Calu3 (cell line): ENCODE measurements at regions not wholly inside any gene's neighbourhood (a gene's known extent, or its start where the extent isn't known, plus 50 kb on each side); places are given as distances from the start of the nearest gene placed in this dataset.

Source experiments
- BruUV-seq: library from RNA; stranded (reverse); fragments of 400-500 nt; replicated peaks from 2 replicates; lab custom pipeline; 2021; lab: Mats Ljungman, UMichigan
- CTCF ChIA-PET: fragments of 300-600 bp; sonication (Branson Sonifier 250); formaldehyde crosslinking; loops from one replicate; lab custom pipeline; 2022; ENCODE audit warnings: antibody characterized with exemption; lab: Charles Lee
- DNase-seq: peaks from one replicate; pipeline ENCODE4 v3.0.0; 2022
- H3K27ac Mint-ChIP-seq: one replicate; pipeline ENCODE4 v1.8.0; 2022; ENCODE audit warnings: mixed read lengths; ENCODE audit not compliant: unreplicated experiment
- H3K27me3 Mint-ChIP-seq: one replicate; pipeline ENCODE4 v1.8.0; 2022; ENCODE audit warnings: mixed read lengths; ENCODE audit not compliant: unreplicated experiment
- H3K36me3 Mint-ChIP-seq: one replicate; pipeline ENCODE4 v1.8.0; 2022; ENCODE audit warnings: mild to moderate bottlenecking, moderate library complexity, mixed read lengths; ENCODE audit not compliant: insufficient read depth, unreplicated experiment
- H3K4me1 Mint-ChIP-seq: one replicate; pipeline ENCODE4 v1.8.0; 2022; ENCODE audit warnings: mild to moderate bottlenecking, low read depth, mixed read lengths; ENCODE audit not compliant: unreplicated experiment
- H3K4me3 Mint-ChIP-seq: one replicate; pipeline ENCODE4 v1.8.0; 2022; ENCODE audit warnings: mild to moderate bottlenecking, low read depth, moderate library complexity, mixed read lengths; ENCODE audit not compliant: unreplicated experiment
- H3K9me3 Mint-ChIP-seq: one replicate; pipeline ENCODE4 v1.8.0; 2022; ENCODE audit warnings: low read depth, mixed read lengths; ENCODE audit not compliant: unreplicated experiment
- intact Hi-C: fragments of 100-400 bp; cut with micrococcal nuclease; formaldehyde crosslinking; loops from one replicate; pipeline ENCODE4 v1.10.0; 2022; ENCODE audit not compliant: unreplicated experiment
- TF ChIP-seq, protein P1 (sequence below): fragments of 200-600 bp; IDR thresholded peaks from one replicate; pipeline ENCODE4 v1.8.0; 2022; ENCODE audit warnings: antibody characterized with exemption; ENCODE audit not compliant: unreplicated experiment

DNA sequence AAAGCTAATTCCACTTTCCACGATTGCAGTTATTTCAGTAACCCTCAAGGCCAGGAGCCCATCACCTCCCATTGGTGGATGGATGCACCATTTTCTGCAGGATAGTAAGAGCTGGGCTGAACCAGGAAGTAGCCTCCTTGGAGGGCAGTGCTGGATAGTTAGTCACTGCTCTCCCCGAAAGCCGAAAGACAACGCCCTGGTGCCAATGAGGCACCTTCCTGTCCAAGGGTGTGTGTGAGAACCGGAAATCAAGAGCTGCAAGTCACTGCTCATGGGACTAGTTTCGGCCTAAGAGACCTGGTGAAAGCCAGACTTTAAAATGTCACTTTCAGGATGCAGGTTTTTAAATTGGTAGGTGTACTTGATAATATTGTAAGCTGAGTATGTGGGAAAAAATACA, 203.8 kb upstream of the HS3ST1 start:
- TF ChIP-seq, protein P1, sequence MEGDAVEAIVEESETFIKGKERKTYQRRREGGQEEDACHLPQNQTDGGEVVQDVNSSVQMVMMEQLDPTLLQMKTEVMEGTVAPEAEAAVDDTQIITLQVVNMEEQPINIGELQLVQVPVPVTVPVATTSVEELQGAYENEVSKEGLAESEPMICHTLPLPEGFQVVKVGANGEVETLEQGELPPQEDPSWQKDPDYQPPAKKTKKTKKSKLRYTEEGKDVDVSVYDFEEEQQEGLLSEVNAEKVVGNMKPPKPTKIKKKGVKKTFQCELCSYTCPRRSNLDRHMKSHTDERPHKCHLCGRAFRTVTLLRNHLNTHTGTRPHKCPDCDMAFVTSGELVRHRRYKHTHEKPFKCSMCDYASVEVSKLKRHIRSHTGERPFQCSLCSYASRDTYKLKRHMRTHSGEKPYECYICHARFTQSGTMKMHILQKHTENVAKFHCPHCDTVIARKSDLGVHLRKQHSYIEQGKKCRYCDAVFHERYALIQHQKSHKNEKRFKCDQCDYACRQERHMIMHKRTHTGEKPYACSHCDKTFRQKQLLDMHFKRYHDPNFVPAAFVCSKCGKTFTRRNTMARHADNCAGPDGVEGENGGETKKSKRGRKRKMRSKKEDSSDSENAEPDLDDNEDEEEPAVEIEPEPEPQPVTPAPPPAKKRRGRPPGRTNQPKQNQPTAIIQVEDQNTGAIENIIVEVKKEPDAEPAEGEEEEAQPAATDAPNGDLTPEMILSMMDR = no peak

DNA sequence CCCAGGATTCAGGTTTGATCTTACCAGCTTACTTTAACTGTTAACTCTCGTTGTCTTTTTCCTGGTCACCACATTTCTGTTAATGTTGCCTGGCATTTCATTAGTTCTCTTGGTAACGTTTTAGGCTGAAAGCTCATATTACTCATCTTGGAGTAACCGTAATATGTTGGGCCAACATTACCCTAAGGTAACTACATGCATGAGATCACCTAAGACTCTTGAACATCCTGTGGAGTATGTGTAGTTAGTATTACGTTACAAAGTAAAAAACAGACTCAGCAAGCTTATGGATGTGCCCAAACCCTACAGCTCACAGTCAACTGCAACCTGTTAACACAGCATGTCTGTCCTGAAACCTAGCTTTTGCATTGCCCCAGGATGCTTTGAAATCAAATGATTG, 203.3 kb upstream of the HS3ST1 start:
- Mint-ChIP-seq H3K27ac (peak overlapping the region; percentile 98), H3K4me1 (peaks cover 94% of the 10 kb centered on the region), H3K36me3 (peaks cover 39% of the 10 kb centered on the region), H3K4me3 (no peak overlapping the region), H3K27me3 (no peaks in the 10 kb centered on the region), H3K9me3 (peaks cover 3% of the 10 kb centered on the region)
- TF ChIP-seq, protein P1 = no peak
- BruUV-seq = no TSS peak
- CTCF ChIA-PET = interaction anchor here (1.0 kb wide), 1 partner anchor 19 kb away, joined by 4 read pairs; no protein-coding TSS in a partner anchor
- DNase-seq = no peak
- intact Hi-C loops = no loop called here

More for the DNA sequence above, 203.8 kb upstream of the HS3ST1 start:
- peaks cover 40% of the 10 kb centered on the region for H3K36me3 Mint-ChIP-seq
- CTCF ChIA-PET = interaction anchor here (0.9 to 1.0 kb wide), 2 partner anchors 8 to 18 kb away, joined by 3 to 4 read pairs; no protein-coding TSS in a partner anchor
- H3K4me1 Mint-ChIP-seq = peaks cover 90% of the 10 kb centered on the region
- H3K9me3 Mint-ChIP-seq = peaks cover 3% of the 10 kb centered on the region
- H3K27me3 Mint-ChIP-seq = no peaks in the 10 kb centered on the region
- peak overlapping the region; percentile 98 for H3K27ac Mint-ChIP-seq
- peak; percentile 66 for DNase-seq
- no TSS peak for BruUV-seq
- no peak overlapping the region for H3K4me3 Mint-ChIP-seq
- intact Hi-C loops = no loop called here

DNA sequence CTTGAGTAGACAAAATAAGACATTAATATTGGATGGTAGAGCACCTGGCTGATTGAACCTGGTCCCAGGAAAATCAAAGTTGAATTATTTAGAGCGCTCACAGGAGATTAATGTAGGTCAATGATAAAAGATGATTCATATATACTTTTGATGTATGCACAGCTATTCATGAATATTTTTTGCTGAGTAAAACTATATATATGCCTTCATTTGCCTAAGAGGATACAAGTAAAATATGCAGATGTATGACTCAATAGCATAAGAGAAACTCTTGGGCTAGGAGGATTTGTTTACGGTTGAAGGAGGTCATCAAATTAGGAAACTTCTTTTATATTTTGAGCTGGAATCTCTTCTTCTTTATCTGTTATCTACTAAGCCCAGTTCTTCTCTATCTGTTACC, 202.7 kb upstream of the HS3ST1 start:
- Mint-ChIP-seq H3K36me3 (peaks cover 33% of the 10 kb centered on the region), H3K9me3 (peaks cover 3% of the 10 kb centered on the region), H3K4me1 (peaks cover 91% of the 10 kb centered on the region), H3K4me3 (no peak overlapping the region), H3K27ac (peak overlapping the region; percentile 98), H3K27me3 (no peaks in the 10 kb centered on the region)
- CTCF ChIA-PET = interaction anchor here (0.5 kb wide), 1 partner anchor 18 kb away, joined by 10 read pairs; no protein-coding TSS in a partner anchor
- TF ChIP-seq, protein P1 = no peak
- intact Hi-C loops = no loop called here
- DNase-seq = no peak
- BruUV-seq = no TSS peak

DNA sequence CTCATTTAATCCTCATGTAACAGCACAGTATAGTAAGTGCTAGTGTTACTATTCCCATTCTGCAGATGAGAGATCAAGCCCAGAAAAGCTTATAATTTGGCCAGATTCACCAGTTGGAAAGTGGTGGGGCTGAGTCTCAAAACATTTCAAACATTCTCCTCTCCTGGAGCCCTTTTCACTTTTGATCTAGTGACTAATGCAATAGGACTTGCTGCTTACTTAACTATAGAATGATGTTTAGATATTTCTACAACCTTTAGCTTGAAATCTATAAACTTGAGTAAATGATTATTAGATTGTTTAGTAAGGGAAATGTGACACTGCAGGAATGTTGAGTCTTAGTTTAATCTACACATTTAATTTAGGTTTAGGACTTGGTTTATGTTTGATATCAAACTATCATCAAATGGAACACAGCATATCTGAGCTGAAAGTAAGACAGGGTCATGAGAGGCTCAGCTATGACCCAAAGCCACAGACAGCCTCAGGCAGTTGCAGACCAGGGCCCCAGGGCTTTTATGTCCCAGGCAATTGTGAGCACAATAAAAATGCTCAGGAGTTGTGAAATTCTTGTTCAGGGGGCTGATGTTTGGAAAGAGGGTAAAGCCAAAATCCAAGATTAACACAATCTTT, 199.5 kb upstream of the HS3ST1 start:
- TF ChIP-seq, protein P1 = no peak
- intact Hi-C loops = loop anchor here (5.0 kb wide), 2 partner anchors 86 to 94 kb away; no protein-coding TSS in a partner anchor
- Mint-ChIP-seq H3K27me3 (no peaks in the 10 kb centered on the region), H3K27ac (peak overlapping the region; percentile 75), H3K4me1 (peaks cover 92% of the 10 kb centered on the region), H3K36me3 (peaks cover 19% of the 10 kb centered on the region), H3K4me3 (no peak overlapping the region), H3K9me3 (peaks cover 3% of the 10 kb centered on the region)
- no peak for DNase-seq
- CTCF ChIA-PET = interaction anchor here (0.8 to 1.1 kb wide), 2 partner anchors 10 to 16 kb away, joined by 3 to 4 read pairs; no protein-coding TSS in a partner anchor
- BruUV-seq = no TSS peak
